Cardiac muscle cell (in vitro differentiated cells and primary cell): ENCODE measurements at regions not wholly inside any gene's neighbourhood (a gene's known extent, or its start where the extent isn't known, plus 50 kb on each side); places are given as distances from the start of the nearest gene placed in this dataset.

ENCODE experiments used
- DNase-seq, 2 donors: peaks; one replicate each; pipeline versions ENCODE4 v3.0.0 to v3.0.0-alpha.2; 2010 to 2017; ENCODE audit warnings: low read depth in 1 of 2, low spot score in 1 of 2
- H3K27ac ChIP-seq: fragments of 200-600 bp; sonication (generic); 2 replicates; pipeline ENCODE4 v1.5.1; 2016
- H3K27me3 ChIP-seq: fragments of 200-600 bp; sonication (generic); 2 replicates; pipeline ENCODE4 v1.6.0; 2016; ENCODE audit warnings: control low read depth
- H3K36me3 ChIP-seq: fragments of 200-600 bp; sonication (generic); 2 replicates; pipeline ENCODE4 v1.5.1; 2016; ENCODE audit warnings: control low read depth
- H3K4me1 ChIP-seq: fragments of 200-600 bp; sonication (generic); 2 replicates; pipeline ENCODE4 v1.8.1; 2017; ENCODE audit warnings: low read depth, mild to moderate bottlenecking, mixed run types
- H3K4me3 ChIP-seq: fragments of 200-600 bp; sonication (generic); 2 replicates; pipeline ENCODE4 v1.5.1; 2016; ENCODE audit warnings: mild to moderate bottlenecking
- H3K9me3 ChIP-seq: fragments of 200-600 bp; sonication (generic); 2 replicates; pipeline ENCODE4 v1.5.1; 2017; ENCODE audit warnings: low read depth, mild to moderate bottlenecking, control low read depth
- CTCF ChIP-seq: IDR thresholded peaks from 2 replicates; pipeline ENCODE4 v1.5.1; 2012; ENCODE audit warnings: low read depth, mild to moderate bottlenecking, low read length

GRCh38 chr13:106774621-106775020, 206.7 kb upstream of the ARGLU1 start:
- no peak for TF ChIP-seq CTCF
- H3K4me3 ChIP-seq = no peak overlapping the region
- H3K27me3 ChIP-seq = no peaks in the 10 kb centered on the region
- H3K4me1 ChIP-seq = no peaks in the 10 kb centered on the region
- H3K27ac ChIP-seq = no peak overlapping the region
- DNase-seq = no peak
- no peaks in the 10 kb centered on the region for H3K36me3 ChIP-seq
- no peaks in the 10 kb centered on the region for H3K9me3 ChIP-seq

- no peak for TF ChIP-seq CTCF
- Histone ChIP-seq H3K4me1 (no peaks in the 10 kb centered on the region), H3K36me3 (no peaks in the 10 kb centered on the region), H3K27me3 (no peaks in the 10 kb centered on the region), H3K4me3 (no peak overlapping the region), H3K27ac (no peak overlapping the region), H3K9me3 (no peaks in the 10 kb centered on the region)
- peak in 1 of 2 donors; percentile 0 for DNase-seq
These were observed 204.2 kb upstream of the ARGLU1 start for GRCh38 chr13:106772006-106772601.

- no peak for TF ChIP-seq CTCF
- H3K4me1 ChIP-seq = no peaks in the 10 kb centered on the region
- no peak for DNase-seq
- H3K36me3 ChIP-seq = no peaks in the 10 kb centered on the region
- H3K27ac ChIP-seq = no peak overlapping the region
- H3K27me3 ChIP-seq = no peaks in the 10 kb centered on the region
- H3K9me3 ChIP-seq = no peaks in the 10 kb centered on the region
- H3K4me3 ChIP-seq = no peak overlapping the region
These were observed 201.1 kb upstream of the ARGLU1 start for GRCh38 chr13:106768991-106769390.

- no peak overlapping the region for H3K4me3 ChIP-seq
- no peak overlapping the region for H3K27ac ChIP-seq
- no peak for TF ChIP-seq CTCF
- no peaks in the 10 kb centered on the region for H3K36me3 ChIP-seq
- H3K9me3 ChIP-seq = no peaks in the 10 kb centered on the region
- no peak for DNase-seq
- no peaks in the 10 kb centered on the region for H3K27me3 ChIP-seq
- H3K4me1 ChIP-seq = no peaks in the 10 kb centered on the region
These were observed 194.8 kb upstream of the ARGLU1 start for GRCh38 chr13:106762708-106763107.

- H3K27me3 ChIP-seq = no peaks in the 10 kb centered on the region
- no peak overlapping the region for H3K4me3 ChIP-seq
- peak in 1 of 2 donors; percentile 49 for DNase-seq
- no peak for TF ChIP-seq CTCF
- H3K27ac ChIP-seq = peak overlapping the region; percentile 50
- H3K9me3 ChIP-seq = no peaks in the 10 kb centered on the region
- peaks cover 33% of the 10 kb centered on the region for H3K4me1 ChIP-seq
- no peaks in the 10 kb centered on the region for H3K36me3 ChIP-seq
These were observed 188.5 kb upstream of the ARGLU1 start for GRCh38 chr13:106756446-106756845.

GRCh38 chr13:106755542-106755941, 187.6 kb upstream of the ARGLU1 start:
- H3K4me1 ChIP-seq = peaks cover 33% of the 10 kb centered on the region
- H3K27me3 ChIP-seq = no peaks in the 10 kb centered on the region
- DNase-seq = no peak
- peak overlapping the region; percentile 19 for H3K27ac ChIP-seq
- H3K4me3 ChIP-seq = no peak overlapping the region
- no peaks in the 10 kb centered on the region for H3K9me3 ChIP-seq
- TF ChIP-seq CTCF = no peak
- H3K36me3 ChIP-seq = no peaks in the 10 kb centered on the region
